Suprapubic skin (tissue), 4 donors: ENCODE measurements at regions not wholly inside any gene's neighbourhood (a gene's known extent, or its start where the extent isn't known, plus 50 kb on each side); places are given as distances from the start of the nearest gene placed in this dataset.

Experiments used
- CTCF ChIP-seq, 2 donors: fragments of 200-600 bp in 1 of 2; fragments of 450-650 bp in 1 of 2; sonication (generic) in 1 of 2; IDR thresholded peaks; one replicate each; pipeline ENCODE4 v1.5.1; 2016 to 2019; ENCODE audit warnings: antibody characterized with exemption in 2 of 2, mild to moderate bottlenecking in 1 of 2, moderate library complexity in 1 of 2
- POLR2A ChIP-seq, 2 donors: fragments of 450-650 bp; IDR thresholded peaks; one replicate each; pipeline ENCODE4 v1.6.1; 2017; ENCODE audit warnings: antibody characterized with exemption in 2 of 2, mild to moderate bottlenecking in 2 of 2, moderate library complexity in 2 of 2
- POLR2AphosphoS5 ChIP-seq, 3 donors: sonication (generic); formaldehyde crosslinking; IDR thresholded peaks; one replicate each; pipeline ENCODE4 v1.6.1; 2017; ENCODE audit warnings: antibody characterized with exemption in 3 of 3

- no peak for TF ChIP-seq CTCF (IDR thresholded peaks at IDR 0.05)
- no peak for TF ChIP-seq POLR2A (IDR thresholded peaks at IDR 0.05)
- TF ChIP-seq POLR2AphosphoS5 (IDR thresholded peaks at IDR 0.05) = no peak
These were observed 814.4 kb downstream of the EFNB2 start for GRCh38 chr13:105721016-105721415.
